GM12873 (cell line): ENCODE measurements at regions not wholly inside any gene's neighbourhood (a gene's known extent, or its start where the extent isn't known, plus 50 kb on each side); places are given as distances from the start of the nearest gene placed in this dataset.

Experiments
- CTCF ChIP-seq: IDR thresholded peaks from 2 replicates; pipeline ENCODE4 v1.5.1; 2012; ENCODE audit warnings: low read depth, mild to moderate bottlenecking, moderate library complexity, low read length, control low read depth; ENCODE audit not compliant: insufficient read depth; ENCODE audit errors: missing control alignments

GRCh38 chr9:25864509-25864908 lies 186.3 kb upstream of the TUSC1 start:
- TF ChIP-seq CTCF, result no peak

GRCh38 chr9:25861421-25861820 lies 183.2 kb upstream of the TUSC1 start:
- no peak for TF ChIP-seq CTCF

GRCh38 chr9:25857147-25857546 lies 178.9 kb upstream of the TUSC1 start:
- no peak for TF ChIP-seq CTCF

- no peak for TF ChIP-seq CTCF
Observed at GRCh38 chr9:25850803-25851202, 172.6 kb upstream of the TUSC1 start.

GRCh38 chr9:25845867-25846266 lies 167.6 kb upstream of the TUSC1 start:
- TF ChIP-seq CTCF, result no peak

- no peak for TF ChIP-seq CTCF
Observed at GRCh38 chr9:25830381-25830780, 152.1 kb upstream of the TUSC1 start.

- TF ChIP-seq CTCF, result no peak
Observed at GRCh38 chr9:25827626-25828025, 149.4 kb upstream of the TUSC1 start.

- no peak for TF ChIP-seq CTCF
Observed at GRCh38 chr9:25816439-25816838, 138.2 kb upstream of the TUSC1 start.
